NCI-H1436 treated with DMSO at 0.1 percent for 48 hours (cell line): ENCODE measurements at regions not wholly inside any gene's neighbourhood (a gene's known extent, or its start where the extent isn't known, plus 50 kb on each side); places are given as distances from the start of the nearest gene placed in this dataset.

Experiments used
- DNase-seq: peaks from one replicate; lab custom pipeline; 2025; lab: John Stamatoyannopoulos, UW

GRCh38 chr22:48369789-48370507, 1457.7 kb downstream of the BRD1 start:
- DNase-seq, result no peak

DNA sequence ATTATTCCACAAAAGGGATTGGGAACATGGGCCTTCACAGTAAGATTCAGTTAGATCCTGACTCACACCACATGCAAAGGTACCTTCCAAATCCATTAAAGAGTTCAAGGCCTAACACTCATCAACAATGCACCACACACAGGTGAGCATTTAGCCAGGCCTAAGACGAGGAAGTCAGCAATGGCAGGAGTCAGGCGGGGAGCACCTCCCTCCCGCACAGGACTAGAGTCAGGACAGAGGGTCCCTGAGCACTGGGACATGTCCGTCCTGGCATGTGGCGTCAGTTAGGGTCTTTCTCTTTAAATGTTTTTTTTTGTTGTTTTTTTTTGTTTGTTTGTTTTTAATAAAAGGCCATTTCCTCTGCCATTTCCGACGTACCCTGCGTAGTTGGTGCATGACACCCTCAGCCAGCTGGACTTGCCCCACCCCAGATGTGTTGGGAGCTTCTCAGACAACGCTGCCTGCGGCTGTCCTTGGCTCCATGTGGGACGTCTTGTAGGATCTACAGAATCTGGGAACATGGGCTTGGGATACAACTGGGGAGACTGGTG, 1458.6 kb downstream of the BRD1 start:
- no peak for DNase-seq

DNA sequence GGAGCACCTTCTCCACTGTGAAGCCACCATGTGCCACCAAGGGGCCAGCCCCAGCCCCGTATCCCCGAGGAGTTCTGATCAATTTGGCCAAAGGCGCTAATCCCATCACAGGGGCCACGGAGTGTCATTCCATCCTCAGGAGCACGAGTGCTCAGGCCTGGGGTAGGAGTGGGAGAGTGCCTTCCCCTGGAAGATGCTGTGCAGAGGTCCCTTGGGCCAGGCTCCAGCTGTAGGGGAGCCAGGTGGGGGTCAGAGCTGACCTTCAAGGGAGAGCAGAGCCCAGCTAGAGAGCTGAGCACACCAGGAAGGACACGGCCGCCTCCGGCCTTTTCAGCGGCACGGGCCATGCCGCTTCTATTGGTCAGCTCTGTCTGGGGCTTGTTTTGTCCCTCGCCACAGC, 1459.9 kb downstream of the BRD1 start:
- DNase-seq, result no peak

- DNase-seq, result no peak
These were observed 1461.1 kb downstream of the BRD1 start for GRCh38 chr22:48366591-48366990.

DNA sequence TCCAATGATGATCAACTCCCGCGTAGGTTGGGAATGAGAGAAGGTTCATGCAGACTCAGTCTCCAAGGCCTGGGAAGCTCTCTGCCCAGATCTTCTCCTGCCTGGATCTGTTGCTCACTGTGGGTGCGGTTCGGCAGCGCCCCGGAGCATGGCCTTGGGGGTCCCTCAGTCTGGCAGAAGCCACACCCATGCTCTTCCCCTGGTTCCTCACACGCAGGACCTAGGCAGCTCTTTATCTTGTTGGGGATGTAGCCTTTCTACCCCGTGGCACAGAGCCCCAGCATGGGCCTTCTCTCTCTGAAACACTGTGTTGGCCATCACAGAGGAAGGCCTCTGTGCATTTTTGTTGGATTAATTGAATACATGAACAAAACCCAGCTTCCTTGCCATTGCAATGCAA, 1461.6 kb downstream of the BRD1 start:
- no peak for DNase-seq

DNA sequence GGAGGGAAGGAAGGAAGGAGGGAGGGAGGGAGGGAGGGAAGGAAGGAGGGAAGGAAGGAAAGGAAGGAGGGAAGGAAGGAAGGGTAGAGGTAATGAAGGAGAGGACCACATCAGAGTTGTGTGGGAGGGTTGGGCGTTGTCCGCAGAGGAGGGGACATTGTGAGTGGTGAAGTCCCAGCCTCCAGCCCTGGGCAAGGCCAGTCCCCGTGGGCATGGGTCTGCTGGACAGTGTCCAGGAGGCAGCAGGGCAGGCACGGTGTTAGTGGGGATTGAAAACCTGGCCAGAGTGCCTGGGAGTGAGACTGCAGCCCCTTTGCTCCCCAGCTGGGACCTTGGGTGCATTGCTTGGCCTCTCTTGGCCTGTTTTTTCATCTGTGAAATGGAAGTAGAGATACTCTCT, 1462.3 kb downstream of the BRD1 start:
- no peak for DNase-seq

GRCh38 chr22:48362721-48363404, 1464.8 kb downstream of the BRD1 start:
- no peak for DNase-seq

DNA sequence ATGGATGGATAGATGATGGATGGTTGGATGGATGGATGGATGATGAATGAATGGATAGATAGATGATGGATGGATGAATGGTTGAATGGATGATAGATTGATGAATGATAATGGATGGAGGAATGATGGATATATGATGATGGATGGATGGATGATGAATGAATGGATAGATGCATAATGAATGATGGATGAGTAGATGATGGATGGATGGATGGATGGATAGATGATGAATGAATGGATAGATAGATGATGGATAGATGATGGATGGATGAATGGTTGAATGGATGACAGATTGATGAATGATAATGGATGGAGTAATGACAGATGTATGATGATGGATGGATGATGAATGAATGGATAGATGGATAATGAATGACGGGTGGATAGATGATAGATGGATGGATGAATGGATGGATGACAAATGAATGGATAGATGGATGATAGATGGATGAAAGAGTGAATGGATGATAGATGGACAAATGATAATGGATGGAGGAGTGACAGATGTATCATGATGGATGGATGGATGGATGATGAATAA, 1466.5 kb downstream of the BRD1 start:
- DNase-seq, result no peak

DNA sequence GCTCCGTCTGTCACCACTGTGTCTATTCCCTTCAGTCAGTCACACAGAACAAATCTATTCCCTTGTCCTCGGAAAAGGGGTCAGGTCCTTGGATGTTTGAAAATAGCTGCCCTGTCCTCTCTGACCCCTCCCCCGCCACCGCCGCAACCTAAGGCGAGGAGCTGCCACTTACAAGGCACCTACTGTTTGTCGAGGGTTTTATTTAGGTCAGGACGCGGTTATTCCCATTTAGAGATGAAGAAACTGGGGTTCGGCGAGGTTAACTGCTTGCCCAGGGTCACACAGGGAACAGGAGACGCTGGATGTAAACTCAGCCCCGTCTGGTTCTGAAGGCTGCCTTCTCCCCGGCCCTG, 1468.1 kb downstream of the BRD1 start:
- no peak for DNase-seq

- no peak for DNase-seq
These were observed 1468.6 kb downstream of the BRD1 start for GRCh38 chr22:48358886-48359612.

DNA sequence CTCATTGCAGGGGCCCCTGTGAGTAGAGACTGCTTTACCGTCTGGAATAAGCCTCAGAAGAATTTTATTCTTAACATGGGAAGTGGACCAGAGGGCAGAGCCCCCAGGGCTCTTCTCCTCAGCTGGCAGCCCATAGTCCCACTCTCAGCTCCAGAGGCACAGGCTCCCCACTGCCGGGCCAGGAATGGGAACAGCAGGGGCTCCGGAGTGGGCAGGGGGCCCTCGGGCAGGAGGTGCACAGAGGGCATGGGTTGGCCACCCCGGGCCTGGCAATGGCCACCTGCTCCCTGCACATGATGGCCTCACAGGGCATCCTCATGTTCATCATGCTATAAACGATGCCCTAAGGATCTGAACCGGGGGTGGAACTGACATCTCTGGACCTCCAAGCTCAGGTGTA, 1469.7 kb downstream of the BRD1 start:
- no peak for DNase-seq

DNA sequence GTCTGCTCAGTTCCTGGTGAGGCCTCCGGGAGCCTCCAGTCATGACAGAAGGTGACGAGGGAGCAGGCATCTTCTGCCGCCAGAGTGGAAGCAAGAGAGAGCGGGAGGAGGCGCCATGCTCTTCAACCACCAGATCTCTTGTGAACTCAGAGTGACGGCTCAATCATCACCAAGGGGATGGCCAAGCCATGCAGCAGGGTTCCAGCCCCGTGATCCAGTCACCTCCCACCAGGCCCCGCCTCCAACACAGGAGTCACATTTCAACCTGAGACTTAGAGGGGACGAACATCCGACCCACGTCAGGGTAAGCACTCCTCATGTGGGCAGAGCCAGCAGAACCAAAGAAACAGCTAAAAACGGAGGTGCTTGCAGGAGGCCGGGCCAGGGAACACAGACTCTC, 1470.5 kb downstream of the BRD1 start:
- no peak for DNase-seq

DNA sequence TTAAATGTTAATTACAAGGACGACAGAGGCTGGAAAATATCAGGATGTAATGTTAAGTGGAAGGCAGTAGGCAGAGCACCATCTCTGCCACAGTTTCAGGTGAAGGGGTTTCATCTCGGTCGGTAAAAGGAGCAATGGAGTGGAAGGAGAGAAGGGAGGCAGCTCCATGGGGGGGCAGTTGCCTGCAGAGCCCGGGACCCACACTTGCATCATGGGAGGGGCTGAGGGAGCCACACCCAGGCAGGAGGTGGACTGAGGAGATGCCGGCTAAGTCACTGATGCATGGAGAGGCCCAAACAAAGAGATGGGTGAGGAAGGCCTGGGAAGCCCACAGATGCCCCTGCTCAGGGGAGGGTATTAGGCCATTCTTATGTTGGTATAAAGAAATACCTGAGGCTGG, 1470.9 kb downstream of the BRD1 start:
- no peak for DNase-seq

DNA sequence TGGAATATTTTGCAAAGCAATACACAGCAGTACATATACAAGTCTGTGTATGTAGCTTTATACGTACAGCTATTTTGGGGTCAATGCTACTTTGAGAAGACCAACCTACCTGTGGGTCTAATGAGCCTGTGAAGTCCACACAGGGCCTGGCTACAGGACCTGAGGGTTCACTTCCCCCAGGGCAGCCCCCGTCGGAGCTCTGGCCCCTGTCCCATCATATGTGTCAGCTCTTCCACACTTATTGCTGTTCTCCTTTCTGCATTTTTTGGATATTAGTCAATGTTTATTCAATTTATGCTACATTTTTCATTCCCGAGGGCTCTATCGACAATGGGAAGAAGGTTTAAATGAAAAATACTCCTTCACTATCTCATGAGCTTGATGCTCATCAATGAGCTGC, 1473.6 kb downstream of the BRD1 start:
- DNase-seq, result no peak

- no peak for DNase-seq
These were observed 1474.3 kb downstream of the BRD1 start for GRCh38 chr22:48353116-48353947.

GRCh38 chr22:48352086-48352911, 1475.4 kb downstream of the BRD1 start:
- DNase-seq, result no peak

DNA sequence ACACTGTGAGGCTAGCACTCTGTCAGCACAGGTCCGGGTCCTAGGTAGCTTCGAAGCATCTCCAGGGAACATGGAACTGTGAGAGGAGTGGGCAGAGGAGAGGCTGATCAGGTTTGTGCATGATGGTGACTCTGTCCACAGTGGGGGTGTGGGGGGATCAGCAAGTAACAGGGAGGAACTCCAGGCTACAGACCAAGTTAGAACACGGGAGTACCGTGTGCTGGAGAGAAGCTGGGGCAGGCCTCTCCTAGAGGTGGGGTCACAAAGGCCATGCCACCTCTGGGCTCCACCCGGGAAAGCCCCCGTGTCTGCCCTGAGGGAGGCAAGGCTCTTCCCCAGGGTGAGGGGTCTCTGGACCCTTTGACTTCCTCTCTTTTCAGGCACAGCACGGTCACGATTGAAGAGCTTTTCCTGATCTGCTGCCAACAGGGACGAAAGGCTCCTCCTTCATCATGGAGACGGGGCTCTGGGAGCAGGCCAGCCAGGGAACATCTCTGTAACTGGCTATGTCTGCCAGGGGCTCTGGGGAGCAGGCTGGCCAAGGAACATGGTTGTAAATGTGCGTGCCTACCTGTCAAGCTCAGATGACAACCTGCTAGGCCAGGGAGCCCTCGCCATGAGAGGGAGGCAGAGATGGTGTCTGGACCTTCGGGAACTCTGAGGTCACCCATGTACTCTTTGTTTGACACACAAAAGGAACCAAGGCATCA, 1476.1 kb downstream of the BRD1 start:
- no peak for DNase-seq

DNA sequence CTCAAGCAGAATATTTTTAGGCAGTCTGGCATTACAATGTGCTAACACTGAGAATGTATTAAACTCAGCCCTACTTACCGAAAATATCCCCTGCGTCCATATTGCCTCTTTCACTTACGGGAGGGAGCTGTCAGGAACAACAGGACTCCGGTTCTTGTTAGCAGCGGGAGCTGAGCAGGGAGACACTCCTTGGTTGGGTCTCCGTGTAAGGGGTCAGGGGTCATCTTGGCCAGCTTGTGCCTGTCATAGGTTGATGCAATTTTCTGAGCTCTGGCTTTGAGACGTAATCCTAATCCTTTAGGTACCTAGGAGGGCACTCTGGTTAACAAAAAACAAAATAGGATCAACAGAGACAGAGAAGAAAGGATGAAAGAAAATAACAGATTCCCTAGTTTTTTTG, 1477.2 kb downstream of the BRD1 start:
- no peak for DNase-seq

GRCh38 chr22:48348855-48349254, 1478.8 kb downstream of the BRD1 start:
- DNase-seq, result no peak

- no peak for DNase-seq
These were observed 1480.4 kb downstream of the BRD1 start for GRCh38 chr22:48347311-48347710.
